Occipital lobe (tissue), 1 donor: ENCODE measurements at regions not wholly inside any gene's neighbourhood (a gene's known extent, or its start where the extent isn't known, plus 50 kb on each side); places are given as distances from the start of the nearest gene placed in this dataset.
"Not testable (repeated sequence)": the region's sequence is repeated elsewhere in the genome, so short reads cannot be mapped to it uniquely, and the experiment has no call there.

Experiments used
- DNase-seq: peaks from one replicate; lab custom pipeline; 2025; lab: John Stamatoyannopoulos, UW

DNA sequence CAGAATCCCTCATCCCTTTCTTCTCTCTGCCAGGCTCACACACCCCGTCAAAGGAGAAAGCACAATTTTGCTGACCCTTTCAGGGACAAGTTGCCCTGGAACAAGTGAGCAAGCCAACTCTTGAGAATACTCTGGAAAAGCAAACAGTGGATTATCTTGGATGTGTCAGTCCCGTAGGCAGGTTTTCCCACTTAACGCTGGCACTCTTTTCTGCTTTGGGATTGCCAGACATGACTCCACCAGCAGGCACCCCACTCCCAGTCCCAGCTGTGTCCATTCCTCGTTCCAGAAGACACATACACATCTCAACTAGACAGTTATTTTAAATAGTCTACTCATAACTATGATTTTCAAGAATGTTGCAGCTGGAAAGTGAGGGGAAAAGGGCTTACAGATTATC, 145.5 kb upstream of the CDKN3 start:
- no peak for DNase-seq

DNA sequence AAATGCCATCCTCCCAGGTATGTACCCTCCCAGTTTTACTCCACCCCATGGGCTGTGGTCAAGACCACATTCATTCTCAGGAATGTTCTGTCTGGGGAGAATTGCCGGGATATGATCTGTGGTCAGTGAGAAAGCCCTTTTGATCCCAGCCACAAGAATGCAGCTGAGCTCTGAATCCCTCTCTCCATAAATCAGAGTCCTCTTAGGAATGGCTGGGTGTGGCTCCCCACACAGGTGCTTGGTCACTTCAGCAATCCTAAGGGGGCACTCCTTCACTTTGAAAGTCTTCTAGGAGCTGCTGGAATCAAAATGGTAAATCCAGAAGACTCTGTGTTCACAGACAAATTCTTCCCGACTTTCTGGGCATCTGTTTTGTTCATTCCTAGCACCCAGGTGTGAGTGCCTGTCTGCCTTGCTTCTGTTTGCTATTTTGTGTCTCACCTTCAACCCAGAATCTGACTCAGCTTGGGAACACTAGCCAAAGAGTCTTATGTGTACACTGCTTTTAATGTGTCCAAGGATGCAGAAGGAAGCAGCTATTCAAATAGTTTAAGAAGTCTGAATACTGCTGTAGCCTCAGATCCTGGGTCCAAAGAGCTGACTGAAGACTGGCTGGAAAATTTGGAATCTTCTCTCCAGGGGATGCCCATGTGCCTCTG, 144.6 kb upstream of the CDKN3 start:
- no peak for DNase-seq

DNA sequence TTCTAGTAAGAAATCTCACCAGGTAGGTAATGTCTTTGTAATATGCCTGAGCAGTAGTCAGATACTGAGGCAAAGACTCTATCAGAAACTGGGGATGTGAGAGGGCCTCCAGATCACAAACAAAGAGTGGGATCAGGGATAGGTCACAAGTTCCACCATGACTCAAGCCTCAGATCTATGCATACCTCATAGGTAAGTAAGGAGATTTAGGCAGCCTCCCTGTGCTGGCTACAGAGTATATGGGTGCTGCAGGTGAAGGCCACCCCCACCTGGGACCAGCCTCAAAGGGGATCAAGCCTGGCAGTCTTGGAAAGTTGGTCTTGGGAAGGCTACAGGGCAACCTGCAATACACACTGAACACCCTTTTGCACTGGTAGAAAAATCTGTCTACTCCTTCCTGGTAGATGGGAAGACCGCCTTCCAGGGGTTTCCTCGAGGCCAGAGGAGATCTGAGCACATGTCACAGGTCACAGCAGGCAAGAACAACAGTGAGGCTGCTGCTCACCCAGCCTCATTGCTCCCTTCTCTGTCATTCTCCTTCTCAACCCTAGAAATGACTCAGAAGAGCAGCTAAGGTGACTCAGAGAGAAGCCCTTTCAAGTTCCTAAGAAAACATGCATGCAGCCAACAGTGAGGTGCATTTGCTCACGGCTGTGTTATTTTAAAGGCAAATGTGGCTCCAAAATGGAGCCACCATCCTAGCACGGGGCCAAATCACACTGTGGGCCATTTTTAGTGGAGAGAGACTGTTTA, 143.4 kb upstream of the CDKN3 start:
- no peak for DNase-seq

DNA sequence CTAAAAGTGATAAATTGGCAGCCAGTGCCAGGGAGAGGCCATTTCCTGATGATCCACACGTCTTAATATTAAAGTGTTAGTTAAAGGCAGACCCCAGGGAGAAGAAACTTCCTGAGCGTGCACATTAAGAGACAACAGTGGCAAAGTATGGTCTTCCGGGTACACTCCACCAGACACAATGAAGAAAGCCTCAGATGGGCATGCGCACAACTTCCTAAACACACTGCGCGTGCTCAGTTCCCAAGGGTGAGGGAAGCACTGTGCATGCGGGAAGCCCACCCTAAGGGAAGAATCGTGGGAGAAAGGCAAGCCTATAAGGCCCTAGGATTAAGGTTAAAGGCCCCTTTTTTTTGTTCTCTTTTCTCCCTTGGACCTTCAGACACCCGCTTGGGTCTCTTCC, 140.7 kb upstream of the CDKN3 start:
- no peak for DNase-seq

DNA sequence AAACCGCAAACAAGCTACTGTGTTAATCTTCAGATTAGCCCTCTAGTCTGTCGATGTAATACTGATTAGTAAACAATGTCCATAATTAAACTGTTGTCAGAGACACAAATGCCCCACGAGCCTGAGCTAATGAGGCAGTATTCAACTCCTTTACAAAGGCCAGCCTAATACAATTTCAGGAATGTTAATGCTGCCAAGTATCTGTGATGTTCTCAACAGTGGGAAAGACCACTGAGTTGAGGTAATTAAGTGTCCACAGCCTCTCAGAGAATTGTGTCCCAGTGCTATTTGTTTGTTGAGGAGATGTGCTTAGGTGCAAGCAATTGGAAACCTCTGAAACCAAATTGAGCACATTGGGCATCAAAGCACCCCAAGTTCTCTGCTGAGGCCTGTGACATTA, 139.4 kb upstream of the CDKN3 start:
- no peak for DNase-seq

DNA sequence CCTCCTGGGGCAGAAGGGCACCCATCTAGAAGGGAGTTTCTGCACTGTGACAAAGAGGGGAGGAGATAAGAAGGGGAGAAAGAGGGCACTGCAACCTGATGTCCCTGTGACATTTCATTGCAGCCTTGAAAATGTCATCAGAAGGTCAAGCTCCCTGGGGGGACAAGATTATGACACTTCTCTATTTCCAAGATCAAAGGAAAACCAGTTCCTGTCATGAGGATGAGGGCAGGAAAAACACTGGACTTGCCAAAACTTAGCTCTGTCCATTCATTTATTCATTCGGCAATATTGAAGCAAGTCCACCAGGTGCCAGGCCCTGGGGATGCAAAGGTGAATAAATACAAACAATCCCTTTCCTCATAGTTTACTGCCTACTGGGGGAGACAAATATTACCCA, 138.4 kb upstream of the CDKN3 start:
- DNase-seq, result no peak

DNA sequence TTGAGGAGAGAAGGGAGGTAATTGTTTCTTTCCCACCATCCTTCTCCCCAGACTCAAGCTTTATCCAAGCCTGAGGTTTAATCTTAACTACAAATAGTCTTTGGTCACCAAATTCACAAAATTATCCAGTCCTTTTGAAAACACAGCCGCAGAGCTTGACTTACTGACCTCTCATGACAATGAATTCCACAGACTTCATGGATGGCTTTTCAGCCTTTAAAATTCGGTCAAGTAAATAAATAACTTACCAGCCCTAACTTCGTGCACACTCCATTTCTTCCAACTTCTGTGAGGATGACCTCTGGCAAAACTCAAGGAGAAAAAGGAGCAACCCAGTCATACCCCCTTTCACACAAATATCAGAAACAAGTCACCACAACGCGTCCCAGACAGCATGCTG, 137.0 kb upstream of the CDKN3 start:
- no peak for DNase-seq

DNA sequence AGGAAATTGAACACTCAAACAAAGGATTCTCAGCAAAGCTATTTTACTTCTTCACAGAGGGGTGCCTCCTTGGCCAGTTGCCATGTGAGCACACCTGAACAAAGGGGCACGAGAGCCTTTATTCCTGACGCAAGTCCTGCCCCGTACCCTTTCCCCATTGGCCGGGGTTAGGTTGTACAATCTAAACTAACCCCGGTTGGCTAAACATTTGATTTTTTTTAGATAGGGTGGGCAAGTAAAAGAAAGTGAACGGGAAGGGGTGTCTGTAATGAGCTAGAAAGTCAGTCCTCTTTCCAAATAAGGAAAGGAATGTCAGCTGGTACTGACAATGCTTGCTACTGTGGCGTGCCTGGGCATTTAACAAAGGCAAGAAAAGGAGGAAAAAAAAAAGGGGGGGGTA, 135.5 kb upstream of the CDKN3 start:
- DNase-seq, result no peak

DNA sequence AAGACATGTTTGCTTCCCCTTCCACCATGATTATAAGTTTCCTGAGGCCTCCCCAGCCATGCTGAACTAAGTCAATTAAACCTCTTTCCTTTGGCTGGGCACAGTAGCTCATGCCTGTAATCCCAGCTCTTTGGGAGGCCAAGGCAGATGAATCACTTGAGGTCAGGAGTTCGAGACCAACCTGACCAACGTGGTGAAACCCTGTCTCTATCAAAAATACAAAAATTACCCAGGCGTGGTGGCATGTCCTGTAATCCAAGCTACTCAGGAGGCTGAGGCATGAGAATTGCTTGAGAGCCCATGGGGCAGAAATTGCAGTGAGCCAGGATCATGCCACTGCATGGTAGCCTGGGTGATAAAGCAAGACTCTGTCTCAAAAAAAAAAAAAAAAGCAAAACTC, 130.2 kb upstream of the CDKN3 start:
- DNase-seq, result not testable (repeated sequence)

DNA sequence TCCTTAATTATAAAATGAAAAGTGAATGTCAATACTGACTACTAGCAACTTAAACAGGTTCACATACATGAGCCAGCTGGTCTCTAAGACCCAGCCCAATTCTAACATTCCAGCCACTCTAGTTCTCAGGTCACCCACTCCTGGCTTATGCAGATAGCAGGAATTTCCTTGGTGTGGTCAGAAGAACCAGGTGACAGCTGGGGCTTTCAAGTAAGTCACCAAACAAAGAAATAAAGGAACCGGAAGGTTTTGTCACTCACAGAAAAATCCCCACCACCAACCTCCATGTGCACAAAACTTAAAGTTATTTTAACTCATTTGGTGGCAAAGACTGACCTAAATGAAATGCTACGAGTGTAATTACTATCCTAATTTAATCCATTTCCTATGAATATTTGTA, 129.6 kb upstream of the CDKN3 start:
- DNase-seq, result no peak

DNA sequence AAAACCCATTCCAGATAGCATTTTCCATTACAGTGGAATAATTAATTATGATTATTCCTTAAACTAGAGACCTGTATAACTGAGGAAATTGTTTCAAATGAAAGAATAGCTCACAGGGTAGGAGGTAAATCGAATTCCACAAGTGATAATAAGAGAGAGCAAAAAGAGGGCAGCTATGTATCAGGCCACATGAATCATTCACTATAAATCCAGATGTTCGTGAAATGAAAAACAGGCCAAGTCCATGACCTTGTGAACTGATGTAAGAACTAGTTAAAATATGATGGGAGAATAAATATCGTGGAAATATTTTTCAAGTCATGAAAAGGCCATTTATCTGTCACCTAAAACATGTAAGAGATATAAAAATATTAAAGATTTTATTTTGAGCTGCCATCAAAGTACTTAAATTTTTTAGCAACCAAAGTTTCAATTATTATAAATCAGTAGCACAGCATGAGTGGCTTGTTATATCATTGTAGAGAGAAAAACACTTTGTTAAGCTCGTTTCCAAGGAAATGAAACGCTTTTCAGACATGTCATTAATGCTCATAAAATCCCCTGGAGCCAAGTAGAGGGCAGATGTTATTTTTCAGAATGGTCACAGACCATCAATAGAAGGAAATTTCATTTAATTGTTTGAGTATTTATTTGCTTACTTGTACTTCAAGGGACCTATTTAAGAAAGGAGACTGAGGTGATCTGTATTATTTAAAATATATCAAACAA, 120.6 kb upstream of the CDKN3 start:
- no peak for DNase-seq

DNA sequence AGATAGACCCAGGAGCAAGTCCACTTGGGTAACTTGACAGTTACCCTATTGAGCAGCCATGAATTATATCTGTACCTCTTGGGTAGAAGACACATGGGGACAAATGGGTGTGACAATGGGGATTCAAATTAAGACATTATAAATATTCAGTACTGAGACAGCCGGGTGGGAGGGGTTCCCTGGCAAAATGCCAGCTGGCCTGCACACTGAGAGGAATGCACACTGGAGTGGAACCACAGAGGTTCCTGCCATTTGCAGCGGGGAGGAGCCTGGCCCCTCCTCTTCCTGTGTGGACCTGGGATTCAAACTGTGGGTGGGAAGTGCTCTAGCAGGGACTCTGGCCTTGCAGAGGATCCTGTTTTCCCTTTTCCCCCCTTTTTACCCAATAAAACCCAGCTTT, 118.7 kb upstream of the CDKN3 start:
- DNase-seq, result no peak

DNA sequence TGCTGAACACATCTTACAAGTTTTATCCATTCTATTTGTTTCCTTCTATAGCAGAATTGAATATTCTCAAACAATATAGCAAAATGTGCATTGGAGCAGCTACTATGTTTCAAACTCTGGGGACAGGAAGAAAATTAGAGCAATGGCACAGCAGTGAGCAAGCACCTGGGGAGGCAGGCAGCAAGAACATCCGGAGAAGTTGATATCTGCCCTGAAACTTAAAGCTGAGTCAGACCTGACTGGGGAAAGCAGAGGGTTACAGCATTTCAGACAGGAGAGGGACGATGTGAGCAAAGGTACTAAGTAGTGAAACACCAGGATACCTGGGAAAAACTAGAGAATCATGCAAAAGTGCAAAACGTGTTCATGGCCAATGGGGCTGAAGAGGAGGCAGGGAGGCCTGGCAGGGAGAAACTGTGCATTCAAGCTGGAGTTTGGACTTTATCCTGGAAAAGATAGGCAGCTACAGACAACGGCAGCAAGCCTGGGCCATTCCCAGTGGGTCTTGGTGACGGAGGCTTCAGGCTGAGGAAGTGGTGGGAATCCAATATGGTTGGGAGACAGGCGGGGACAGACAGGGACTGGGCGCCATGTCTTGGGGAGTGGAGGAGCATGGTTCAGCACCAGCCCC, 118.0 kb upstream of the CDKN3 start:
- no peak for DNase-seq

DNA sequence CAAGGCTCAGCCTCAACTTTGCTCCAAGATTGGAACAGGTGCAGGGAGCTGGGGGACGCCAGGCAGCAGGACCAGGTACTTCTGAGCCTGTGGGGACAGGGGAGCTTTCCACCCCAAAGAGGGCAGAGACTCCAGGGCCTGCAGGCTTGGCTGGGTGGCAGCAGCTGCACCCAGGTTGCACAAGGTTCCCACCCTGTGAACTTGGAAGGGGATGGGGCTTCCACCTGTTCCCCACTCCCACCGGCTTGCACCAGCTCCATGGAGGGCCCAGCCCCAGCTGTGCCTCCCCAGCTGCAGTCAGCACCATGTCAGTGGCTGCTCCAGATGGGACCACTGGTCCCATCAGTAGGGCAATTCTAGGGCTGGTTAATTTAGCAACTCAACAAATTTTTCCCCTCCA, 114.0 kb upstream of the CDKN3 start:
- no peak for DNase-seq

DNA sequence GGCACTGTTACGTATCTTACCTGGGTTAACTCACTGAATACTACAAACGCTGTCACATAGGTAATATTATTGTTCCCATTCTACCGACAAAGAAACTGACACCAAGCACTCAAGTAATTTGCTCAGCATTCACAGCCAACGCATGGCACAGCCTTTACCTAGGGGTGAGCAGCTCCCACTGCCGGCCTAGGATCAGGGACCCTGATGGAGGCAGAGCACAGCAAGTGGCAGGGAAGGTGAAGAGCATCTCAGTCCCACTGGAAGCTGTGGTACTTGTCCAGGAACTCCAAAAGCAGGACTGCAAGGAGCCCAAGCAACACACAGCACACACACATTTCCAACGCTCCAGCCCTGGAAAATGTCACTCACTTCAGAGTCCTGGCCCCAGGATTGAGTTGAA, 111.8 kb upstream of the CDKN3 start:
- no peak for DNase-seq

DNA sequence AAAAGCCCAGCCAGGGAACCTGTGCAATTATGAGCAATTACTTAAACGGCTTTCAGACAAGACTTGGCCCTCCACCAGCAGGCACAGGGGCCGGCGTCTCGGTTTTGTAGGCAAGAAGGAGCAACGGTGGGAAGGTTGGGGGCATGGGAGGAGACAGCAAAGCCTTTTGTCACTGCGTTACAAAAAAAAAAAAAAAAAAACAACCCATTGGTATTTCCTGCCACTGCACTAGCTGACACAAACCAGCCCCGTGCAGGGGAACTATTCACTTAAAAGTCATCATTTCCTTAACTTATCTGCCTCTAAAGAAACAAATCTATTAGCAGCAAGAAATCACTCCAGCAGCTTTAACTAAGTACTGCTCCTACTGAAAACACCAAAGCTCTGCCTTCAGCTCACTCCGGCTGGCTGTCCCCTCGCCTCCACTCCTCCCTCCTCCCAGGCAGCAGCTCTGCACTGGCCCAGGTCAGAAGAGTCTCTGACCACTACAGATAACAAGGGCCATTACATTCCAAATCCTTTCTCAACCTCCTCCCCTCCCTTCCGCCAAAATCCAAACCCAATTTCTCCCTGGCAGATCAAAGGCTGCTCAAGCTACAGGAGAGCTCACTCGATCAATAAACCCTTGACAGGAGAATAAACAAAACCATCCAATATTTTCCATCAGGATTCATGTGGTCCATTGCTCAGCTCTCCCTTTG, 105.2 kb upstream of the CDKN3 start:
- no peak for DNase-seq

DNA sequence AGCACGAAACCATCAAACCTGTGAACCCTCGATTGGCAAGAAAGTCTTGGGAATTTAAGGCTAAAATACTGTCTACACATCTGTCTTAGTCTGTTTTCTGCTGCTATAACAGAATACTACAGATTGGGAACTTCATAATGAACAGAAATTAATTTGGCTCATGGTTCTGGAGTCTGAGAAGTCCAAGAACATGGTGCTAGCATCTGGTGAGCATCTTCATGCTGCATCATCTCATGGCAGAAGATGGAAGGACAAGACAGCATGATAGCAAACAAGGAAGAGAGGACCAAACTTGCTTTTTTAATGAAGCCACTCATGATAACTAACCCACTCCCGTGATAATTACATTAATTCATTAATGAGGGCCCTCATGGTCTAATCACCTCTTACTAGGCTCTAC, 102.0 kb upstream of the CDKN3 start:
- no peak for DNase-seq

DNA sequence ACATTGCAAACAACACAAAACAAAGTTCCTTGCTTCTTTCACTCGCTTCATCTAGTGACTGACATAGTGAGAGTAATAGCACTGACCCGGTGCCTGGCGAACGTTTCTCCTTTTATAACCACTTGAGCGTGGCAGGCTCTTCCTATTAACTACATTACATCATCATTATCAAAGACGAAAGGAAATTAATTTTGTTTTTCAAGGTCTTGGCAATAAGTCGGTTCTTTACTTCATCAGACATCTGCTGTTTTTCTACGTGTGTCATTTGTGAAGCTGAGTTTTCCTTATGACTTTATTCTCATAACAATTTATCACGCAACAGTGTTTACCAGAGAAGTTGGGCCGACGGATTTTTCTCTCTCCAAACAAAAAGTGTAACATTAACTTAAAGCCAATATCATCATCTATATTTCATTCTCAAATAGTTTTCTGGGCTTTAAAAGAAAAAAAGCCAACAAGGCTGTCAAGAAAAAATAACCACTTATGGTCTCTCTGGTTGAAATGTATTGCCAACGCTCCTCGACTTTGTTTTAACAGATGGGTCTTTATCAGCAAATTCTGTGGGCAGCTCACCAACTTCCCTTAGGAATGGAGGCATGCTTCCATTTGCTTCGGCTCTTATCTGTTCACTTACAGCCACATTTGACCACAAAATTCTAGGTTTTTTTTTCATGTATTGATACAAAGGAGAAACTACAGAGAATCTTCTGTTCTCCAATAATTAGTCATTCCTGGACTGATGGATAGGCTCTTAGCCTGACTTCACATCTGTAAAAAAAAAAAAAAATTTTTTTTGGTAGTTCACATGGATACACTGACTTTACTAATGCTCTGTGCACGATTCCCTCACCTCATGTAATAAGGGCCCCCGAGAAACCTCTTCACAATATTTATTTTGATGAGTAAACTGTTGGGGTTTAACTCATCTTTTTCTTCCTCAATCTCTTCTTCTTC, 97.1 kb upstream of the CDKN3 start:
- DNase-seq, result no peak

DNA sequence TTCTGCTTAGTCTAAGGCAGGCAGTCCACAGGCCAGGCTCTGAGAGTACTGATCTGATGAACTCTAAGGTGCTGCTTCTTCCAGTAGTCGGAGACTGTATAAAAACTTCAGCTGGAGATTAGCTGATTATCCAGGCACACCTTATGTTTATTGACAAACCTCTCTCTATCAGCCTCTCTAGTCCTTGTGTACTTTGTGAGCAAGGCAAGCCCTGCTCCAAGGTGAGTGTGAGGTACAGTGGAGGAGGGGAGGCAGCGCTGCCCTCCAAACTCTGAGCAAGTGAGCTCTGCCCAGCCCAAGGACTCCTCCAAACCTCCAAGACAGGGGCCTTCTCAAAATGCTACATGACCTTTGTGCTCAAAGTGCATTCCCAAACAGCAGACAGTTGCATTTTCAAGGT, 95.9 kb upstream of the CDKN3 start:
- DNase-seq, result no peak

DNA sequence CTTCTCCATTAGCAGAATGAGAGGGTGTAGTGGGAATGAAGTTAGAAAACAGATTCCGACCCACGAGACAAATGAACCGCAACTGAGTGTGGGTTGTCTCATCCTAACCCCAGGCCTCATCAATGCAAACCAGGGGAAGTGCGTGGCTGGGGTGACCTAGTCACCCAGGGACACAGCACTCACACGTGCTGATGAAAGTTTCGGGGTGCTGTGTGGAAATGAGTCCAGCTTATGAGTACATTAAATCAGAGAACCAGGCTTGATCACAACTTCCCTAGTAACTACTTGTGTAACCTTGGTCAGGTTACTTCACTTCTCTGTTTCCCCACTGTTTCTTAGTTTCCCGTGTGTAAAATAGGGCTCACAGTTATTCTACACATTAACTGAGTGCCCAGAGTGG, 95.4 kb upstream of the CDKN3 start:
- DNase-seq, result no peak

DNA sequence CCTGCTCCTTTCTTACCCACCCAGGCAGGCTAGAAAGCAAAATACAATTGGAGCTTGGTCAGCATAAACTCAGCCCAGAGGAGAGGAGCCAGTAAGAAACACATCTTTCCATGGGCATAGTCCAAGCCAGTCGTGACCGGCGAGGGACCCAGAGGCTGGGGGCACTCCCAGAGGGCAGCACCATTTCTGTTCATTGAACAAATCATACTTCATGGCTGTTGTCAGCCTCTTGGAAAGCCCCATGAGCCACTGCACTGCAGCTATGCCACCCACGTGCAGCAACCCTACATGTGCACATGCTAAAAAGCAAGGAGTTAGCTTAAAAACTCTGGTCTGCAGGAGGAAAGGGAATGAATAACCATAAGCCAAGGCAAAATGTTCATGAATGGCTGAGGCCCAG, 90.0 kb upstream of the CDKN3 start:
- no peak for DNase-seq
